ENCODE measurements at regions not wholly inside any gene's neighbourhood (a gene's known extent, or its start where the extent isn't known, plus 50 kb on each side); places are given as distances from the start of the nearest gene placed in this dataset.

GRCh38 chr4:127141856-127142255 is 490.9 kb upstream of the INTU start:
- no peak overlapping the region for H3K4me3 ChIP-seq (ENCODE audit: low read depth, low read length)
- TF ChIP-seq, protein P1, sequence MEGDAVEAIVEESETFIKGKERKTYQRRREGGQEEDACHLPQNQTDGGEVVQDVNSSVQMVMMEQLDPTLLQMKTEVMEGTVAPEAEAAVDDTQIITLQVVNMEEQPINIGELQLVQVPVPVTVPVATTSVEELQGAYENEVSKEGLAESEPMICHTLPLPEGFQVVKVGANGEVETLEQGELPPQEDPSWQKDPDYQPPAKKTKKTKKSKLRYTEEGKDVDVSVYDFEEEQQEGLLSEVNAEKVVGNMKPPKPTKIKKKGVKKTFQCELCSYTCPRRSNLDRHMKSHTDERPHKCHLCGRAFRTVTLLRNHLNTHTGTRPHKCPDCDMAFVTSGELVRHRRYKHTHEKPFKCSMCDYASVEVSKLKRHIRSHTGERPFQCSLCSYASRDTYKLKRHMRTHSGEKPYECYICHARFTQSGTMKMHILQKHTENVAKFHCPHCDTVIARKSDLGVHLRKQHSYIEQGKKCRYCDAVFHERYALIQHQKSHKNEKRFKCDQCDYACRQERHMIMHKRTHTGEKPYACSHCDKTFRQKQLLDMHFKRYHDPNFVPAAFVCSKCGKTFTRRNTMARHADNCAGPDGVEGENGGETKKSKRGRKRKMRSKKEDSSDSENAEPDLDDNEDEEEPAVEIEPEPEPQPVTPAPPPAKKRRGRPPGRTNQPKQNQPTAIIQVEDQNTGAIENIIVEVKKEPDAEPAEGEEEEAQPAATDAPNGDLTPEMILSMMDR (IDR thresholded peaks at IDR 0.05; ENCODE audit: insufficient read depth, low read depth, low read length), result no peak
- DNase-seq (ENCODE audit: low read depth), result peak; percentile 88

DNA sequence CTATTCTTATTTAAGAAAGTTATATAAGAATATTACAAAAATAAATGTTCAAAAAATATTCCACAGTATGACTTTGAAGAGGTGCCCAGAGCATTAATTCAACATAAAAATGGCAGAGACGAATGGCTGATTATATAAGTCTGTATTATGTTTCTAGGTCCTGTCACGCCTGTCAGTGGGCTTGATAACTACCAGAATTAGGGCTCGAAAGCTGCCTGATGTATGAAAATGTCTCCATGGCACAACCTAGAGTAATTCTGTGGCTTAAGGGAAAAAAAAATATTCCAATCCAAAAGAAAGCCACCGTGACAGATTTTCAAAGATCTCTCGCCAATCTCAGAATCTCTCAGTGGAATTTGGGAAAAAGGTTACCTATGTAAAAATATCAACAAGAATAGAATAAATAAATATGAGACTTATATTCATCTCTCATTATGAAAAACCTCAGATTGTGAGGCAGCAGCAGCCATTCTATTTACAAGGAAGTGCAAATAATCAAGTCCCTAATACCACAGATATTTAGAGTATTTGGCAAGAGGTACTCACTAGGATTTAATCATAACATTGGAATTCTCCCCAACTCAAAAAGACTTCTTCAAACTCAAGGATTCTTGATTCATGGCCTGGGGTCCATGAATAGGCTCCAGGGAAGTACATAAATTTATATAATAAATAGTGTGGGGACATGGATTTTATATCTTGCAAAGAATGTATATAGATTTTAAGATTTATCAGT is 489.1 kb upstream of the INTU start:
- DNase-seq (ENCODE audit: low read depth), result peak; percentile 30
- TF ChIP-seq, protein P1 (IDR thresholded peaks at IDR 0.05; ENCODE audit: insufficient read depth, low read depth, low read length), result no peak
- H3K4me3 ChIP-seq (ENCODE audit: low read depth, low read length), result no peak overlapping the region

GRCh38 chr4:127145006-127145540 is 487.7 kb upstream of the INTU start:
- no peak overlapping the region for H3K4me3 ChIP-seq (ENCODE audit: low read depth, low read length)
- TF ChIP-seq, protein P1 (IDR thresholded peaks at IDR 0.05; ENCODE audit: insufficient read depth, low read depth, low read length), result no peak
- DNase-seq (ENCODE audit: low read depth), result no peak

DNA sequence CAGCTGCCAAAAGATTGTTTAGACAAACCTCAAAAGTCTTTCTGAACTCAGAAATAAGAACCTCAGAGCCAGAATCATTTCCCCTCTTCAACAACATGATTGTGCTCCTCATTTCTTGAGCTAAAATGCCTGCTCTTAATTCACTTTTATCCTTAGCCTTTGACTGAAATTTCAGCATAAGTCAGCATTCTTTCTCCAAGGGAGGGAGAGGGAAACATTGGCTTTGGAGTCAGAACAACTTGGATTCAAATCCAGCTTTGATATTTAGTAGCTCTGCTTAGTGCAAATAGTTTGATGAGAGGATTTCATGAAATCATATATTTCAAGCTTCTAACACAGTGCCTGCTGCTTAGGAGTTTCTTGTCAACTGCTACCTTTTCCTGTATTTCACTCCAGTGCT is 484.6 kb upstream of the INTU start:
- H3K4me3 ChIP-seq (ENCODE audit: low read depth, low read length), result no peak overlapping the region
- DNase-seq (ENCODE audit: low read depth), result no peak
- TF ChIP-seq, protein P1 (IDR thresholded peaks at IDR 0.05; ENCODE audit: insufficient read depth, low read depth, low read length), result no peak

DNA sequence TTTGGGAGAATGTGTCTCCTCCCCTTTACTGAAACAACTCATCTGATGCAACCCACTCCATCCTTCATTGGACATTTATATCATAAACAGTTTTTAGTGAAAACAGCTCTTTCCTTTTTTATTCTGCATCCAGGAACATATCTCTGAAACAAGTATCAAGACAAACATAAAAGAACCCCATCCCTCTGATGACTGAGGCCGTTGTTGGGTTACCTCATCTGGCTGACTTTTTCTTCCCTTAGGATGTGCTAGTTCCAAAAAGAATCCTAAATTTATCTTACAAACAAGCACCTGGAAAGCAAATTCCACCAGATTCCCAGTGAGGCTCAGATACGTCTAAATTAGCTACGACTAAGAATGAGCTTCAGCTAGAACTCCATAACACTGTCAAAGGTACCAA is 483.7 kb upstream of the INTU start:
- no peak for DNase-seq (ENCODE audit: low read depth)
- TF ChIP-seq, protein P1 (IDR thresholded peaks at IDR 0.05; ENCODE audit: insufficient read depth, low read depth, low read length), result no peak
- no peak overlapping the region for H3K4me3 ChIP-seq (ENCODE audit: low read depth, low read length)

DNA sequence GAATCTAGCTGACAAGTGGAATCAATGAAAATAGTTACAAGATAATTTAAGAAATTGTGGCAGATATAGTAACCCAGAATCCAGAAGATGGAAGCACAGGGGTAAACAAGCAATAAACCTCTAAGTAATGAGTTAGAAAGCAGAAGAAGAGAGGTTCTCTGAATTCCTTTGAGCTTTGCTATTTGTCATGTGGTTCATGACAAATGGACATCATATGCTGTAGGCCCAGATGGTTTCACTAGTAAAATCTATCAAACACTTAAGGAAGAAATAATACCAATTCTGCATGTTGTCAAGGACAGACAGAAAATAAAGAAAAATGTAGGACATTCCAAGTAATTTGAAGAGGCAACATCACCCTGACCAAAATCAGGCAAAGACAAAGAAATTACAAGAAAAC is 480.8 kb upstream of the INTU start:
- TF ChIP-seq, protein P1 (IDR thresholded peaks at IDR 0.05; ENCODE audit: insufficient read depth, low read depth, low read length), result no peak
- DNase-seq (ENCODE audit: low read depth), result no peak

More for the DNA sequence above, 480.8 kb upstream of the INTU start:
- no peak overlapping the region for H3K4me3 ChIP-seq (ENCODE audit: low read depth, low read length)

Measured in fibroblast of villous mesenchyme (primary cell).